Tibial nerve (tissue), 4 donors: ENCODE measurements at regions not wholly inside any gene's neighbourhood (a gene's known extent, or its start where the extent isn't known, plus 50 kb on each side); places are given as distances from the start of the nearest gene placed in this dataset.
A peak's percentile ranks its signal among the peaks of the same experiment; 100 is the strongest.

ENCODE experiments used
- DNase-seq, 2 donors: peaks; one replicate each; pipeline ENCODE4 v3.0.0-alpha.2; 2019; ENCODE audit warnings: low spot score in 2 of 2
- H3K27ac ChIP-seq, 4 donors: fragments of 200-600 bp; sonication (generic) in 3 of 4; one replicate each; pipeline ENCODE4 v1.5.1; 2017 to 2019; ENCODE audit warnings: mild to moderate bottlenecking in 1 of 4
- H3K27me3 ChIP-seq, 2 donors: fragments of 200-600 bp; sonication (generic) in 1 of 2; one replicate each; pipeline versions ENCODE4 v1.5.1 to v1.6.0; 2017 to 2019
- H3K36me3 ChIP-seq, 3 donors: fragments of 200-600 bp; sonication (generic); one replicate each; pipeline ENCODE4 v1.5.1; 2018 to 2019
- H3K4me1 ChIP-seq, 4 donors: fragments of 200-600 bp; sonication (generic) in 3 of 4; one replicate each; pipeline ENCODE4 v1.5.1; 2017 to 2019
- H3K4me3 ChIP-seq, 4 donors: fragments of 200-600 bp; sonication (generic) in 3 of 4; one replicate each; pipeline ENCODE4 v1.5.1; 2017 to 2019; ENCODE audit warnings: mild to moderate bottlenecking in 1 of 4, moderate library complexity in 1 of 4
- H3K9me3 ChIP-seq, 4 donors: fragments of 200-600 bp; sonication (generic) in 3 of 4; one replicate each; pipeline ENCODE4 v1.5.1; 2017 to 2019
- EP300 ChIP-seq, 2 donors: sonication (generic); formaldehyde crosslinking; IDR thresholded peaks; one replicate each; pipeline ENCODE4 v1.6.1; 2017; ENCODE audit warnings: antibody characterized with exemption in 2 of 2, mild to moderate bottlenecking in 1 of 2
- POLR2A ChIP-seq, 2 donors: fragments of 450-650 bp; IDR thresholded peaks; one replicate each; pipeline ENCODE4 v1.6.1; 2017; ENCODE audit warnings: antibody characterized with exemption in 2 of 2, mild to moderate bottlenecking in 2 of 2, moderate library complexity in 2 of 2
- WGBS, 2 donors: methylation state at CpG; one replicate each; pipeline ENCODE4 v1.1.5; 2018; 5-methylcytosine and 5-hydroxymethylcytosine counted together
- TF ChIP-seq, protein P1 (sequence below), 5 experiments: fragments of 200-600 bp in 3 of 5; fragments of 450-650 bp in 2 of 5; sonication (generic) in 3 of 5; IDR thresholded peaks; one replicate each; pipeline ENCODE4 v1.5.1; 2016 to 2019; ENCODE audit warnings: antibody characterized with exemption in 5 of 5, mild to moderate bottlenecking in 3 of 5, moderate library complexity in 2 of 5

DNA sequence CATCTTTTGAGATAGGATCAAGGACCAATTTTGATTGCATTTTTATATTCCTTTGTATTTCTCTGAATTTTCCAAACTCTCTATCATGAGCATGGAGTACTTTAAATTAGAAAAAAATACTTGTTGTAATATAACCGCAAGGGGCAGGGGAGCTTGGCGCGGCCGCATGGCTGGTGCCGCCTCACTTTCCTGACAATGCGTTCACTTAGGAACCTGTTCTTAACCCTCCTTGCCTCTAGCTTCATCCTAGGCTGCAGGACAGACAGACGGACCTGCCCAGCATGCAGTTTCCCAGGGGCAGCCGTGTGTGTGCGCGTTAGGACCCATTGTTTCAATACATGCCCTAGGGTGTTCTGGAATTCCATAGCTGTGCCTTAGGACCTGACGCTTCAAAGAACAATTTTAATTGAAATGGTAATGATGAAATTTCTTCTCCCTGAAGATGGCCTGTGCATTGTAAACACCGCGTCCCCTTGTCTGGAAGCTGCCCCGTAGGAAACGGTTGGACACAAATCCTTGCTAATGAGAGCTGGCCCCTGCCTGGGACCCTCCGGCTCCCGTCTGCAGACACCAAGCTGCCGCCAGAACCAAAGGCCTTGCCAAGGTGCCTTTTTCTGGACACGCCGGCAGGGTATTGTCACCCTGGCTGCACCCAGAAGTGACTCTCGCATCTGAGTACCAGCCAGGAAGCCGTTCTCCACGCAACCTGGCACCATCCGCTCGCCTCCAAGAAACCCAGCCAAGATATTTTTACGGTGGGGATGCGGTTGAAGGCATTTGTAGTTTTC is 466.4 kb downstream of the NPHP4 start:
- Histone ChIP-seq H3K4me1 (no peaks in the 10 kb centered on the region), H3K36me3 (no peaks in the 10 kb centered on the region), H3K9me3 (peaks cover 0 to 31% (median 0%) of the 10 kb centered on the region in 4 donors), H3K27ac (no peak overlapping the region), H3K27me3 (no peaks in the 10 kb centered on the region), H3K4me3 (no peak overlapping the region)
- peak in 1 of 2 donors; percentile 1 for DNase-seq
- 71 to 80% methylated on average over 27 of the region's 27 CpGs for WGBS, 2 donors
- no peak for TF ChIP-seq POLR2A (IDR thresholded peaks at IDR 0.05)
- TF ChIP-seq EP300 (IDR thresholded peaks at IDR 0.05), result no peak
- TF ChIP-seq, protein P1, sequence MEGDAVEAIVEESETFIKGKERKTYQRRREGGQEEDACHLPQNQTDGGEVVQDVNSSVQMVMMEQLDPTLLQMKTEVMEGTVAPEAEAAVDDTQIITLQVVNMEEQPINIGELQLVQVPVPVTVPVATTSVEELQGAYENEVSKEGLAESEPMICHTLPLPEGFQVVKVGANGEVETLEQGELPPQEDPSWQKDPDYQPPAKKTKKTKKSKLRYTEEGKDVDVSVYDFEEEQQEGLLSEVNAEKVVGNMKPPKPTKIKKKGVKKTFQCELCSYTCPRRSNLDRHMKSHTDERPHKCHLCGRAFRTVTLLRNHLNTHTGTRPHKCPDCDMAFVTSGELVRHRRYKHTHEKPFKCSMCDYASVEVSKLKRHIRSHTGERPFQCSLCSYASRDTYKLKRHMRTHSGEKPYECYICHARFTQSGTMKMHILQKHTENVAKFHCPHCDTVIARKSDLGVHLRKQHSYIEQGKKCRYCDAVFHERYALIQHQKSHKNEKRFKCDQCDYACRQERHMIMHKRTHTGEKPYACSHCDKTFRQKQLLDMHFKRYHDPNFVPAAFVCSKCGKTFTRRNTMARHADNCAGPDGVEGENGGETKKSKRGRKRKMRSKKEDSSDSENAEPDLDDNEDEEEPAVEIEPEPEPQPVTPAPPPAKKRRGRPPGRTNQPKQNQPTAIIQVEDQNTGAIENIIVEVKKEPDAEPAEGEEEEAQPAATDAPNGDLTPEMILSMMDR (IDR thresholded peaks at IDR 0.05), result no peak

DNA sequence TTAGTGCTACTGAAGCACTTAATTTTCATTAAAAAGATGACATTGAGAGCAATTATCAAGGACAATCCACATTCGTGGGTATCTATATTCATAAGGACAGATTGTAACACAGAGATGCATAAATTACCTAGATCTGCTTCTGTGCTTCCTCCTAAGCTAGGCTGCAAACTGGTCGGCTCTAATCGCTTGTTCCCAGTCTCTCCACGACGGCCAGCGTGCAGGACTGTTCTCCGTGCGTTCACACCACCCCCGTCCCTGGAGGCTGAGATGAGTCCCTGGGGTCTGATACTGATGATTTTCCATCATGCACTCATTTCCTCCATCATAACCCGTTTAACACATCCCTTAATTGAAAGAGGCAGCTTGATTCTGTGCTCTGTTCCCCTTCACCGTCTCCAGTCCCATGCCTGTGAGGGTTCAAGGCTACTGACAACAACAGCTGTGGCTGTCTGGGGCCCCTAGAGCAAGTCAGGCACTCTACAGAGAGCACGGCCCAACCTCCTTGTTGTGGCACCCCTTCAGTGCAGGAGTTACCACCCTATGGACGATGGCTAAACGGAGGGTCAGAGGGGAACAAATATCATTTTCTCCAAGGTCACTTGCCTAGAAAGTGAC is 469.6 kb downstream of the NPHP4 start:
- Histone ChIP-seq H3K27me3 (no peaks in the 10 kb centered on the region), H3K4me3 (no peak overlapping the region), H3K4me1 (no peaks in the 10 kb centered on the region), H3K36me3 (no peaks in the 10 kb centered on the region), H3K9me3 (peaks cover 0 to 6% (median 0%) of the 10 kb centered on the region in 4 donors), H3K27ac (no peak overlapping the region)
- no peak for TF ChIP-seq POLR2A (IDR thresholded peaks at IDR 0.05)
- TF ChIP-seq EP300 (IDR thresholded peaks at IDR 0.05), result no peak
- no peak for DNase-seq
- WGBS, 2 donors, result 52 to 61% methylated on average over 14 of the region's 14 CpGs

DNA sequence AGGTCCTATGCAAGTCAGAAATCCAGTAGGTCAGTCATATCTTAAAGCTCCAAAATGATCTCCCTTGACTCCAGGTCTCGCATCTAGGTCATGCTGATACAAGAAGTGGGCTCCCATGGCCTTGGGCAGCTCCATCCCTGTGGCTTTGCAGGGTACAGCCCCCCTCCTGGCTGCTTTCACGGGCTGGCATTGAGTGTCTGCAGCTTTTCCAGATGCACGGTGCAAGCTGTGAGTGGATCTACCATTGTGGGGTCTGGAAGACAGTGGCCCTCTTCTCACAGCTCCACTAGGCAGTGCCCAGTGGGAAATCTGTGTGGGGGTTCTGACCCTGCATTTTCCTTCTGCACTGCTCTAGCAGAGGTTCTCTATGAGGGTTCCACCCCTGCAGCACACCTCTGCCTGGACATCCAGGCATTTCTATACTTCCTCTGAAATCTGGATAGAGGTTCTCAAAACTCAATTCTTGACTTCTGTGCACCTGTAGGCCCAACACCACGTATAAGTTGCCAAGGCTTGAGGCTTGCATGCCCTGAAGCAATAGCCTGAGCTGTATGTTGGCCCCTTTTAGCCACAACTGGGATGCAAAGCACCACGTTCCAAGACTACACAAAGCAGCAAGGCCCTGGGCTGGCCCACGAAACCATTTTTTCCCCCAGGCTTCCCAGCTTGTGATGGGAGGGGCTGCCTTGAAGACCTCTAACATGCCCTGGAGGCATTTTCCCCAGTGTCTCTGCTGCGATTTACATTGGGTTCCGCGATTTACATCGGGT is 472.7 kb downstream of the NPHP4 start:
- Histone ChIP-seq H3K27me3 (no peaks in the 10 kb centered on the region), H3K9me3 (peaks cover 0 to 6% (median 0%) of the 10 kb centered on the region in 4 donors), H3K4me3 (no peak overlapping the region), H3K27ac (no peak overlapping the region), H3K36me3 (no peaks in the 10 kb centered on the region), H3K4me1 (no peaks in the 10 kb centered on the region)
- no peak for DNase-seq
- TF ChIP-seq EP300 (IDR thresholded peaks at IDR 0.05) (no peak), POLR2A (IDR thresholded peaks at IDR 0.05) (no peak)
- TF ChIP-seq, protein P1 (IDR thresholded peaks at IDR 0.05), result no peak
- 65 to 76% methylated on average over 9 to 10 of the region's 10 CpGs for WGBS, 2 donors

DNA sequence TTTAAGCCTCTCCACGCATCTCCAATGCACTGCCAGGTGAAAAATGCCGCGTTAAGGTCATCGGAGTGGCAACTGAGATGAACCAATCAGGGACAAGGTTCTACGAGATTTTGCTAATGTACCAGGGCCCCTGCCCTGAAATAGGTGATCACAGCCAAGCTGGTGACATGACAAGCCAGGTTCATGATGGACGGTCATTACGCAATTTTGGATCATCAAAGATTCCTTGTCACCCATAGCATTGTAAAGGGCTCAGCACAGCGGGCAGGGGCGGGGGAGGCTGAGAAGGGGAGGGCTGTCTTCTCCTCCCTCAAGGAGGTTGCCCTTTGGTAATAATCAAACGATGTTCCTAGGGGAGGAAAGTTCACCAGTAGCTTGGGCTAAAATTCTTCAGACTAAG is 475.5 kb downstream of the NPHP4 start:
- WGBS, 2 donors, result 79 to 83% methylated on average over 10 of the region's 10 CpGs
- no peak for DNase-seq
- Histone ChIP-seq H3K27me3 (no peaks in the 10 kb centered on the region), H3K4me1 (no peaks in the 10 kb centered on the region), H3K27ac (no peak overlapping the region), H3K36me3 (no peaks in the 10 kb centered on the region), H3K9me3 (no peaks in the 10 kb centered on the region), H3K4me3 (no peak overlapping the region)
- TF ChIP-seq EP300 (IDR thresholded peaks at IDR 0.05) (no peak), POLR2A (IDR thresholded peaks at IDR 0.05) (no peak)
- TF ChIP-seq, protein P1 (IDR thresholded peaks at IDR 0.05), result no peak

DNA sequence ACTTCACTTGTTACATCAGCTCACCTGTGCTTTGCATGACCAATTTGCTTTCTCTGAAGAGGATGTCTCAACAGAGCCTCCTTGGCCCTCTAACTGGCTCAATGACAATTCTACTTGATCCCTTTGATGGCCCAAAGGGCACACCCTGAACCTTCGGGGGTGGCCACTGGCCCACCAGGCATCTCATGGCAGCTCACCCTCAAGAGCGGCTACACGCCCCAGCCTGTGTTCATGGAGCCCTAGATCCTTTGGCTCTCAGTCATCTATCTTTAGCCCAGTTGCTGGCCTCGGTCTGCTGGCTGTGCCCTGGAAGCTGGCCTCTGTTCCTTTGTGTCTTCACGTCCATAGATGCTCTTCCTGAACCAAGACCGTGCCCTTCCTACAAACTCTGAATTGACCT is 476.7 kb downstream of the NPHP4 start:
- H3K4me3 ChIP-seq, result no peak overlapping the region
- no peaks in the 10 kb centered on the region for H3K27me3 ChIP-seq
- H3K9me3 ChIP-seq, result no peaks in the 10 kb centered on the region
- no peaks in the 10 kb centered on the region for H3K36me3 ChIP-seq
- H3K27ac ChIP-seq, result no peak overlapping the region
- no peaks in the 10 kb centered on the region for H3K4me1 ChIP-seq
- 83 to 92% methylated on average over 6 of the region's 6 CpGs for WGBS, 2 donors
- DNase-seq, result no peak
- TF ChIP-seq, protein P1 (IDR thresholded peaks at IDR 0.05), result no peak
- TF ChIP-seq POLR2A (IDR thresholded peaks at IDR 0.05), result no peak
- TF ChIP-seq EP300 (IDR thresholded peaks at IDR 0.05), result no peak
